Activated T-helper 1 cell treated with Interleukin-2 at 50 U/mL for 16 hours (primary cell): ENCODE measurements at regions not wholly inside any gene's neighbourhood (a gene's known extent, or its start where the extent isn't known, plus 50 kb on each side); places are given as distances from the start of the nearest gene placed in this dataset.

ENCODE experiments used
- DNase-seq: peaks from one replicate; pipeline ENCODE4 v3.0.0-alpha.2; 2020; ENCODE audit warnings: low read depth

DNA sequence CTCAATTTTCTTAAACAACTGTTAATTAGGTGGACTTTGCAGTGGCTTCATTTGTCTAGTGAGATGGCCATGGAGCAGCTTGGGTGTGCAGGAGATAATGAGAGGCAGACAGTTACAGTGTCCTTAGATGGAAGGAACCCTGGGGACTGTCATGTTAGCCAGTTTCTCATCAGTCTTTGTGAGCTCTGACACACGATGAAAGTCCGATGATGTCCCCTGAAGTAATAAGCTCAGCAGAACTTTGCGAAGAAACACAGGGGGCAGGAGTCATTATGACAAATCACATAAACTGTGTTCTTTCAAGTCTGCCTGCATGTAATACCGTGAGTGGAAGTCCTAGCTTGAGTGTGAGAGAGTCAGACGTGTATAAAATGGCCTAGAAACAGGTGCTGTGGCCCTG is 201.8 kb downstream of the DRD1 start:
- no peak for DNase-seq

GRCh38 chr5:175238326-175238725 is 205.7 kb downstream of the DRD1 start:
- no peak for DNase-seq

- DNase-seq: no peak
These were observed 207.8 kb downstream of the DRD1 start for GRCh38 chr5:175236176-175236575.

GRCh38 chr5:175235251-175235960 is 208.6 kb downstream of the DRD1 start:
- no peak for DNase-seq

DNA sequence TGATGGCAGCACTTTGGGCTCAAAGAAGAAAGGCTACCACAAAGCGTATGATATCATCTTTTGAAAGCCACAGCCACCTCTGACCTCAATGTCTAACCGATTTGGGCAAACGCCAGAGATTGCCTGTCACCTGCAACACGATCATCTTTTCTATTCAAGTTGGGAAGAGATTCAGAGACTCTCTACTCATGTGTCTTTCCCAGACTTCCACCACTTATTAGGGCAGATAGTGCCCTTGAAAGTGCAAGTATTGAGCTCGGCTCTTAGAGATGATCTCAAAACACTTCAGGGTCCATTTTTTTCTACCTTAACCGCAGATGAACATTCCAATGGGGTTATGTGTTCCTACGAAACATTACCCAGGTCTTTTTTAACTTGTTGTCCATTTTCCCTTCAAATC is 213.7 kb downstream of the DRD1 start:
- no peak for DNase-seq

DNA sequence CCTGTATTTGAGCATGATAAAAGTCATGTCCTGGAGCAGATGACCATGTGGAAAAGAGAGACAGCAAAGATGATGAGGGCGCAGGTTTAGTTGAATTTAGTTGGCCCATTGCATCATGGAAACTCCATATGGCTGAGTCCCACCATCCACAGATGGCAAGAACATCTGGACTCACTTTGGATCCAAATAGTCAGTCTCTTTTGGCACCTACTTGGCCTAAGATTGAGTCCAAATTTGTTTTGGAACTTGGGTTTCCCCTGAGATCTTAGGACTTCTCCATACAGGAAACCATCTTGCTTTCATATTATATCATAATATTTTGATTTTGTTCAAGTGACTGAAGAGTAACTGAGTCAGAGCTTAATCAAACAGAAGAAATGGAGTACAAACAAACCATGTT is 217.5 kb downstream of the DRD1 start:
- DNase-seq: no peak

DNA sequence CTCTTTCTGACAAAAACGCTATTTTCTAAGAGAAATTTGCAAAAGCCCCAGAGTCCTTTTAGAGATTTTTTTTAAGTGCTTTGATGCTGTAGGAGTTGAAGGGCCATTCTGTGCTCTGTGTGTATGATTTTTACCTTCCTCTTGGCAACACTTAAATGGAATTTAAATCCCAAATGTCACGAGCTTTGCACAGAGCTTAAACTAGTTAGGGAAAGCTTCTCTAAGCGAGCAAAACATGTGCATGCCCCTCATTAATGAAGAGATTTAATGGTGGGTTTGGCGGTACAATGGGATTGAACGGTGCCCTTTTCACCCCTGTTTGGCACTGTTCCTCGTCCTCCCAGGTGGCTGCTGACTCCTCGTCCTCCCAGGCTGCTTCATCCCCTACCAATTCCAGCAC is 220.7 kb downstream of the DRD1 start:
- DNase-seq: no peak

DNA sequence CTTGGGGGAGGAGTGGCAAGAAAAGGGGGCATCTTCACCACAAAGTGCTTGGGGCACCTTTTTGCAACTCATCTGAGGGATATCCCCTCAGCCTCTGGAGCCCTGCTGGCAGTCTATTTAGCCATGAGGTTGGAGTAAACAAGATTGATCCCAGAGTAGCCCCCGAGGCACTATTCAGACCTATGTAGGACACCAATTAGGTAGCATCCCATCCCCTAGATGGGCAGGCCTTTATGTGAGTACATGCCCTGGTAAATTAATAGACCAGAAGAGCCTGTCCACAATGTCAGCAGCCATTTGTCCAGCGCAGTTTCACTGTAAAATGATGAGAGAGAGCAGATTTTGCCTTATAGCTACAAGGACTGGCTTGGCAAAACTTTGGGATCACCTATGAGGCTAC is 221.4 kb downstream of the DRD1 start:
- DNase-seq: no peak

DNA sequence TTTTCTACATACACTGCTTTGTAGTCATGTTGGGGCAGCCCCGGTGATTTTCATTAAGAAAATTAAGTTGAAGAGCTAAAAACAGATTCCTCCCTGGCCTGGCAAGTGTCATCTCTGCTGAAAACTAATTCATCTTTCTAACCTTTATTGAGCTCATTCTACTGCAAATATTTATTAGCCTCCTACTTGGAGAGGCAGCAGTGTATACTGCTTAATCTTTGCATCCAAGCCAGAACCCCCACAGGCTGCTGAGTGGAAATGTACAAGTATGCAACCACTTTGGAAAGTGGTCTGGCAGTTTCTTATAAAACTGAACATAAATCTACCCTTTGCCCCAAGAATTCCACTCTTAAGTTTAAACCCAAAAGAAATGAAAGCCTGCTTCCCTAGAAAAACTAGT is 223.4 kb downstream of the DRD1 start:
- DNase-seq: no peak

DNA sequence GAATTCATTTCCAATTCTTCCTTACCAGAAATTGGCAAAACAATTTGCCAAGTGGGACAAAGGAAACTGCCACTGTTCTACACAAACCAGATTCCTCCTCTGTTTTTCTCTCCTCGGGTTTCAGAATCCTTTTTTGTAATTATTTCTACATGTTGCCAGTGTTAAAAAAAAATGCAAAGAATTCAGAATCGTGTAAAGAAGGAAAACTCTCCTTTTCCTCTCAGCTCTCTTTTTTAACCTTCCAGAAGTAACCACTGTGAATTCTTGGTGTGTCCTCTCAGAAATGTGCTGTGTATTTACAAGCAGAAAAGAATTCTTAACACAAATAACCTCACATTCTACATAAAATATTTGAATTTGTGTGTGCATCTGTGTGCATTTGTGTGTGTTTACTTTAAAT is 224.6 kb downstream of the DRD1 start:
- DNase-seq: no peak

- DNase-seq: no peak
These were observed 227.0 kb downstream of the DRD1 start for GRCh38 chr5:175216991-175217390.

GRCh38 chr5:175215906-175216305 is 228.1 kb downstream of the DRD1 start:
- DNase-seq: no peak

- no peak for DNase-seq
These were observed 229.8 kb downstream of the DRD1 start for GRCh38 chr5:175214152-175214551.

DNA sequence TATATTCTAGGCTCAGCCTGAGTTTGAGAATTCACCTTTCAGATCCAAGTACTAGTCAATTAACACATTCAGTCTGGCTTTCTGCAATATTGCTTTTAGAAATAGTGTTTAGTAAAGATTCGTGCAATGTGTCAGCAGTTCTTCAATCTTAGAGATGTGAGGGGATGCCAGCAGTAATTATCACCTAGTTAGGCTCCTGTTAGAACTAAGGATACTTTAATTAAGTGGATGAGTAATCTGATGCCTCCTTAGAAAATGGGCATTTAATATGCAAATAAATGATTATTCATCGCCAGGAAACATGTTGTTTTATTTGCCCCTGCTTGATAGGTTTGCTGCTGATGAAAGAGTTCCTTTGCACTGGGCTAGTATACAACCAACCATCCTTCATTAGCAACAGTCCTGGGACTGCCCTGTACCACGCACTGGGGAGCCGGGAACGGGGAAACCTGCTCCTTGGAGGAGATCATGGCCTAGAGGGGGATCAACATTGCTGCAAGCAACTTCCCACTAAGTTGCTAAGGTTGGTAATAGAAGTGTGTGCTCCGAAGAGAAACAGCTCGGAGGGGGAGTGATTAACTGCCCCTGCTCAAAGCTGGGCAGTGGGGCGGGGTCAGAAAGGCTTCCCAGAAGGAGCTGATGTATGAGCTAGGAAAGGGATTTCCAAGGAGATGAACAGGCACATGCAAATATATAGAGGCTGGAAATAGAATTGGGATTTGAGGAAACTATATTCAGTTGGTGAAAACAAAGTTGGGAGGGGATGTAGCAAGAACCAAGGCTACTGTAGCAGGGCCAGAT is 231.8 kb downstream of the DRD1 start:
- DNase-seq: no peak

DNA sequence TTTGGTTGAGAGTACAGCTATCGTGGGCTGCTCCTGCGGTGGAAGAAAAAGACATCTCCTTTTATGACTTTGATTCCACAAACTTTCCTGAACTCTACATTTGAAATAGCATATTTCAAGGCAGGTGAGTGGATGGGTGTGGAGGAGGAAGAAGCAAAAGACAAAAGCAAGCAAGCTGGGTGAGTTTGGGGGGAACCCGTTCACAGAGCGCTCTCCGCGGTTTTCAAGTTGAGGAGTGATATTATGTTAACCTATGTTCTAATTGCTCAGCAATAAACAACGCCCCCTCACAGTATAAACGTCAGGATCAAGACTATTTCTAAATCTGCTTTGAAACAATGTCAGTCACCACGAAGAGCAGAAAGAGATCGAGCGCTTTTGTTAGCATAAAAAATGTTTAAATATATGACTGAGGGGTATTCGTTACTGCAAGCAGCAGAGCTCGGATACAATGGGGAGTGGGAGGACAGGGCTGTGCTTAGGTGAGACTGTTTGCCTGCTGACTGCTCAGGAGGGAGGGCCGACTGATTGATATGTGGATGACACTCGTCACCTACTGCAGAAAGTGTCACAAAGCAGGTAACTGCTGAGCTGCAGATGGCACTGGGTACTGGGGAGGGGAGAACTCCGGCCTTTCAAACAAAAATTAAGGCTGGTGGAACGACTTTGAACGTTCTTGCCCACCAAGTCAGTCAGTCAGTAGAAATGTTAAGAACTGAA is 236.5 kb downstream of the DRD1 start:
- DNase-seq: no peak

GRCh38 chr5:175206669-175207068 is 237.3 kb downstream of the DRD1 start:
- DNase-seq: no peak

DNA sequence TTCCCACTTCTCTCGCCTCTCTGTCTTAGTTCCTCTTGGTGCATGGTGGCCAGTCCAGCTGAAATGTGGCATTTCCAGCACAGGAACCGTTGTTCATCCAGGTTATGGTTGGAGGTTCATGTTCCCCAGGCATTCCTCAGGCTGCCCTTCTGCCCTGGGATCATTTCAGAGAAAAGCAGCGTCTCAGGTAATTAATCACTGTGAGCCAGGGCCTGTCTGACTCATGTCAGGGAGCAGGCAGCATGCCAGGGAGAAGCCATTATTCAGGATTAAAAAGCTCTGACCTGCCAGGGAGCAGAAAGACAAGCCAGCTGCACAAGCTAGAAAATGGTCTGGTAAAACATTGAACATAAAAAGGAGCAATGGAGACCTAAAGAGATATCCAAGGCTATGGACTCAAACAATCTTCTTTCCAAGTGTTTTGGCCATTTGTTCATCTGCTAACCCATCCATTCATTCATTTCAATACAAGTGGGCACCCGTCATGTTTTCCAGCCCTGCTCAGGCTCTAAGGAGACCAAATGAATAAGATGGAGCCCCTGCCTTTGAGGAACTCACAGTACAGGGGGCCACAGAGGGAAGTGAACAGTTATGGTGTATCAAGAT is 241.4 kb downstream of the DRD1 start:
- no peak for DNase-seq

GRCh38 chr5:175201393-175201792 is 242.6 kb downstream of the DRD1 start:
- DNase-seq: no peak

- DNase-seq: no peak
These were observed 248.0 kb downstream of the DRD1 start for GRCh38 chr5:175195698-175196656.

DNA sequence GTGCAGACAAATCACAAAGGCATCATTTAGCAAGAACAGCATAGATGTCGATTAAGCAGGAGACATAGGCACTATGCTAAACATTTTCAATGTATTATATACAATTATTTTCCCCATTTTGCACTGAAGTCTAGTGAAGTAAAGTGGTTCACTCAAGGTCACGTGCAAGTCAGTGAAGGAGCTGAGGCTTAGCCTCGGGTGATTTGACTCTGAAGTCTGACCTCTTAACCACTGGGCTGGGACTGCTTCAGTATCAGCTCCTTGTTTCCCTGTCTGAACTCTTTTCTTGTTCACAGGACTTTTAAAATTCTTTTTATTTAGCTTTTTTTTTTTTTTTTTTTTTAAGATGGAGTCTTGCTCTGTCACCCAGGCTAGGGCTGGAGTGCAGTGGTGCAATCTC is 262.7 kb downstream of the DRD1 start:
- DNase-seq: no peak

- no peak for DNase-seq
These were observed 273.1 kb downstream of the DRD1 start for GRCh38 chr5:175170899-175171298.
